ENCODE measurements at regions not wholly inside any gene's neighbourhood (a gene's known extent, or its start where the extent isn't known, plus 50 kb on each side); places are given as distances from the start of the nearest gene placed in this dataset.

DNA sequence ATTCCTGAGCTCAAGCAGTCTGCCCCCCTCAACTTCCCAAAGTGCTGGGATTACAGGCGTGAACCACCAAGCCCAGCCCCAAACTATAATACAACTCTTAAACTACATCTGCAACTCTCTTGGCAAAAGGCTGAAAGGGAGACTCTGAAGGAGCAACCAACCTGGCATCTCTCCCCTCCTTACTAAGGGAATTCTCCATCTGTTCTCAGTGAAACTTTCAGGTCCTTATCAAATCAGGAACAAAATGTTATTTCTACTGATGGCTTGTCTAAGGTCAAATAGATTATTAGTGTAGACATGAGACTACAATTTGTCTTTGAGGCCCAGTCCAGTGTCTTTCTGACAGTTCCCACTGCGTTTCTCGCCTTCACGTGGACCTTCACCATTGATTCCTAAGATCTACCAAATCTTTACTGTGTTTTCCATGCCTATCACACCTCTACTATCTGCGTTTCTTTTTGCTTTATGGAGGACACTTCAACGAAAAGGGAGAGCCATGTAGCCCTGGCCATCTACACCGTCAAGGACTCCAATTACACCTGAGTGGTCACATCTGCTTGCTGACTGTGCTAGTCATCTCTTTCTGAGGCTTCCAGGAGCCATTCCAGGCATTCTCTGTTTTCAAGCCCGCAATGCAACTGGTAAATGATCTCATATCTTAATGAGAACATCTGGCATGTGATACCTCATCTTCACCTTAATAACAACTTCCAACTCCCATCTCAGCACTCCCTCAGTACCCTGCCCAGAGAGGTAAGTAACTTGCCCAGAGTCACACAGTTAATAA, 405.7 kb upstream of the CITED2 start:
- H3K4me3 ChIP-seq (ENCODE audit: low read length): no peak overlapping the region
- H3K27me3 ChIP-seq (ENCODE audit: control insufficient read depth, insufficient read depth, low read length): no peaks in the 10 kb centered on the region
- H3K27ac ChIP-seq (ENCODE audit: low read length): no peak overlapping the region
- H3K36me3 ChIP-seq (ENCODE audit: control insufficient read depth, insufficient read depth, low read length): no peaks in the 10 kb centered on the region
- no peaks in the 10 kb centered on the region for H3K9me3 ChIP-seq (ENCODE audit: control insufficient read depth, insufficient read depth, low read length)
- H3K4me1 ChIP-seq (ENCODE audit: control insufficient read depth, insufficient read depth, low read length): no peaks in the 10 kb centered on the region
- DNase-seq (ENCODE audit: low read depth, low spot score): no peak
- no CpG with 5 or more reads among the region's 8 CpGs for WGBS (ENCODE audit: insufficient coverage, insufficient read length)

DNA sequence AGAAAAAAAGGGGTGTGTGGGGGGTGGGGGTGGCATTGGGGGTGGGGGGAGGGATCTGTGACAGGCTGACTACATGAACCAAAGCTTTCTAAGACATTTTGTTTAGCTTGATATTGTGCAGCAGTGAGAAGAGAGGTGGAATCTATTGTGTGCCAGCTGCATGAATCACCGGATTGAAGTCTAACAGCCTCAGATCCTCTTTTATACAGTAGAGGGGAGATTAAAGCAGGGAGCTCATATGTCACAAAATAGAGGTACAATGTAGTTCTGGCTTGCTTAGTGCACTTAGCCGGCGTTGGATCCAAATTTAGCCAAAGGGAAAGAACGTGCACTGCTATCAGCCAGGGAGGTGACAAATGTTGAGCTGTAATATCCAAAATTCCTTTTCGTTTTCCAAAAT, 404.2 kb upstream of the CITED2 start:
- H3K36me3 ChIP-seq (ENCODE audit: control insufficient read depth, insufficient read depth, low read length): no peaks in the 10 kb centered on the region
- no CpG with 5 or more reads among the region's 5 CpGs for WGBS (ENCODE audit: insufficient coverage, insufficient read length)
- no peaks in the 10 kb centered on the region for H3K9me3 ChIP-seq (ENCODE audit: control insufficient read depth, insufficient read depth, low read length)
- no peak overlapping the region for H3K4me3 ChIP-seq (ENCODE audit: low read length)
- no peak overlapping the region for H3K27ac ChIP-seq (ENCODE audit: low read length)
- H3K27me3 ChIP-seq (ENCODE audit: control insufficient read depth, insufficient read depth, low read length): no peaks in the 10 kb centered on the region
- no peak for DNase-seq (ENCODE audit: low read depth, low spot score)
- H3K4me1 ChIP-seq (ENCODE audit: control insufficient read depth, insufficient read depth, low read length): no peaks in the 10 kb centered on the region

DNA sequence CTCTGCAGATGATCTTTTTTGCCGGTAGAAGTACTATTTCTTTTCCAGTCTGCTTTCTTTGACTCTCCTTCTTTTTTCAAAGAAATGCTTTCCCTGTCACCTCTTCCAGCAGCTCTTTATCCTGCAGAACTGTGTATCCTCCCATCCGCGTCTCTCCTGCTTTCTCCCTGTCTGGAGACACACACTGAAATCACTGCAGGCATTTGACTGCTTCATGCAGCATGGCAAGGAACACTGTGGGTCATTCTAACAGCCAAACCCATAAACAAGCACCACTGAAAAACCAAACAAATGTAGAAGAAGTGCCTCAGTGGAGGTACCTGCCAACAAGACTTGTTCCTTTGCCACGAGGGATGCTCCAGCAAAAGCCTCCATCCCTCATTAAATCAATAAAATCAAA, 403.7 kb upstream of the CITED2 start:
- Histone ChIP-seq H3K9me3 (ENCODE audit: control insufficient read depth, insufficient read depth, low read length) (no peaks in the 10 kb centered on the region), H3K27ac (ENCODE audit: low read length) (no peak overlapping the region), H3K36me3 (ENCODE audit: control insufficient read depth, insufficient read depth, low read length) (no peaks in the 10 kb centered on the region), H3K4me1 (ENCODE audit: control insufficient read depth, insufficient read depth, low read length) (no peaks in the 10 kb centered on the region), H3K4me3 (ENCODE audit: low read length) (no peak overlapping the region), H3K27me3 (ENCODE audit: control insufficient read depth, insufficient read depth, low read length) (no peaks in the 10 kb centered on the region)
- DNase-seq (ENCODE audit: low read depth, low spot score): no peak
- no CpG with 5 or more reads among the region's 4 CpGs for WGBS (ENCODE audit: insufficient coverage, insufficient read length)

DNA sequence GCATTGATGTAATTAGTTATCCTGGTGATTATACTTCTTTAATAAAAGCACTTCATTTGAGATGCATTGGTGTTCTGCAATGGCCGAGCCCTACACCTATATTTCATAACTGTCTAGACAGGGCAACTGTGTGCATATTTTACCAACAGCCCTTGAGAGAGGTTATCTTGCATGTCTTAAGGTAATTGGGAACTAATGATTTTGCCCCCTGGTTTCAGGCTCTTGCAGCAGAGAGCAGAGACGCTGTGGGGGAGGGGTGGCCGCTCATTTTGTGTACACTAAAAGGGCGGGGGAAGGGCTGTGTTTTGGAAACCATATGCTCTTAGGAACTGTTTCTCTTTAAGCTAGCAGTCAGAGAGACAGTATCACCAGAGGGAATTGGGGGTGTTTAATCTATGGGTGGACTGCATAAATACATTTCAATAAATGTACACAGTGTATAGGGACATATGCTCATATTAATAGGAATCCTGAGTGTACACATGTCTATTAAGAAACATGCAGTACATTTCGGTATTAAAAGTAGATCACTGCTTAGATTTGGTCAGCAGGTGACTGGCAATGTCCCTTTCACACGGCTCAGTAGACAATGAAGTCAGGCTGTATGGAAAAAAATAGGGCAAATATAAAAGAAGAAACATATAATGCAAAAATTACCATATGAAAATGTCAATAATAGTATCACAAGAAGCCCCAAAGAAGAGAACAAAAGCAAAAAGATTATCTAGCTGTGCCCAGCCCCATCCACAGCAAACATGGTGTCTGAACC, 402.9 kb upstream of the CITED2 start:
- WGBS (ENCODE audit: insufficient coverage, insufficient read length): no CpG with 5 or more reads among the region's 6 CpGs
- Histone ChIP-seq H3K27ac (ENCODE audit: low read length) (no peak overlapping the region), H3K36me3 (ENCODE audit: control insufficient read depth, insufficient read depth, low read length) (no peaks in the 10 kb centered on the region), H3K27me3 (ENCODE audit: control insufficient read depth, insufficient read depth, low read length) (no peaks in the 10 kb centered on the region), H3K9me3 (ENCODE audit: control insufficient read depth, insufficient read depth, low read length) (no peaks in the 10 kb centered on the region), H3K4me1 (ENCODE audit: control insufficient read depth, insufficient read depth, low read length) (no peaks in the 10 kb centered on the region), H3K4me3 (ENCODE audit: low read length) (no peak overlapping the region)
- no peak for DNase-seq (ENCODE audit: low read depth, low spot score)

DNA sequence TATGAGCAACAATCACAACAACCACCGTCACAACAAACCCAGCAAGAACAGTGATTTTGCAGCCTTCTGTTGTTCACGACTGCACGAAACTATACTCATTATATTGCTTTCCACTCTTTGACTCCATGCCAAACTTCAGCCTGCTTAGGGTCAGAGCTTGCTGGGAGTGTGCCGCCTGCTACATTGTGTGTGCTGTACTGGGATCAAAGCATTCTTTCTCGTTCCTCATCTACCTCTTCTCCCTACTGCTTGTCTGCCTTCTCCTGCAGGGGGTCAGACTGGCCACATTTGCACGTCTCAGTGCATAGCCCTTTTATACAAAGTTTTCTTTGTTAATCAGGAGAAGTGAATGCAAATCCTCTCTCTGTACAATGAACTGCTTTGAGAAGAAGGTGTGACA, 401.6 kb upstream of the CITED2 start:
- no peak overlapping the region for H3K27ac ChIP-seq (ENCODE audit: low read length)
- no peak for DNase-seq (ENCODE audit: low read depth, low spot score)
- H3K9me3 ChIP-seq (ENCODE audit: control insufficient read depth, insufficient read depth, low read length): no peaks in the 10 kb centered on the region
- H3K4me1 ChIP-seq (ENCODE audit: control insufficient read depth, insufficient read depth, low read length): no peaks in the 10 kb centered on the region
- no peaks in the 10 kb centered on the region for H3K36me3 ChIP-seq (ENCODE audit: control insufficient read depth, insufficient read depth, low read length)
- WGBS (ENCODE audit: insufficient coverage, insufficient read length): no CpG with 5 or more reads among the region's 6 CpGs
- H3K27me3 ChIP-seq (ENCODE audit: control insufficient read depth, insufficient read depth, low read length): no peaks in the 10 kb centered on the region
- H3K4me3 ChIP-seq (ENCODE audit: low read length): no peak overlapping the region

DNA sequence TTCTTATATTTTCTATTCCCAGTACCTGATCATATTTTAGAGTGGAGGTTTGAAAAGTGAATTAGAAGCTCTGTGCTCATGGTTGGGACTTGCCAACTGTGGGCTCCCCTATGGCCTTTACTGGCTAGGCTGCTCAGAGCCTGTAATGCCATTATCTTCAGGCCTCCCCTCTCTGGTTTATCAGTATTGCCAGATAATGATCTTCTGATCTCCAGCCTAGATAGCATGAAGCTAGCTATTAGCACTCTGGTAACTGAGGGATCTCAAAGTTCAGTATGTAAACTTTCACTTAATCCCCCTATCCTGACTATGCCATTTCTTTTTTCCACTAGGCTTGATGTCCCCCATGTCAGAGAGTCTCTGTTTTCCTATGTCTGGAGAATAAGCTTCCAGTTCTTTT, 393.7 kb upstream of the CITED2 start:
- no peak overlapping the region for H3K27ac ChIP-seq (ENCODE audit: low read length)
- DNase-seq (ENCODE audit: low read depth, low spot score): no peak
- H3K4me1 ChIP-seq (ENCODE audit: control insufficient read depth, insufficient read depth, low read length): no peaks in the 10 kb centered on the region
- no peaks in the 10 kb centered on the region for H3K9me3 ChIP-seq (ENCODE audit: control insufficient read depth, insufficient read depth, low read length)
- no peak overlapping the region for H3K4me3 ChIP-seq (ENCODE audit: low read length)
- no peaks in the 10 kb centered on the region for H3K36me3 ChIP-seq (ENCODE audit: control insufficient read depth, insufficient read depth, low read length)
- no peaks in the 10 kb centered on the region for H3K27me3 ChIP-seq (ENCODE audit: control insufficient read depth, insufficient read depth, low read length)

DNA sequence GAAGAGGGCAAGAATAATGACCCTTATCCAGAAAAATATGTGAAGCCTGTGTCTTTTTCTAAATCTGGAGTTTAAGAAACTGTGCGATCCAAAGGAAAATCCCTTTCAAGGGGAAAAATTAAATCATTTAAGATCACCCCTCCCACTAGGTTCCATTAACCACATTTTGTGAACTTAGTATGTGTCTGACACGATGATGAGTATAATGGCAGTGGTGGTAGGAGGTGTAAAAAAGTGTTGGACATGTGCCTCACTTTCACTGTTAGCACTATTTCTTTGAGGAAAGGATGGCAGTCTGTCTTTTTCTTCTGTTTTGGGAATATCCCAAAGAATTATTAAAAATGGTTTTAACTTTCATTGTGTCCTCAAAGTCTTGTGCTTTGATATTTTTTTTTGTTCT, 392.3 kb upstream of the CITED2 start:
- H3K9me3 ChIP-seq (ENCODE audit: control insufficient read depth, insufficient read depth, low read length): no peaks in the 10 kb centered on the region
- H3K4me3 ChIP-seq (ENCODE audit: low read length): no peak overlapping the region
- WGBS (ENCODE audit: insufficient coverage, insufficient read length): no CpG with 5 or more reads among the region's 2 CpGs
- no peaks in the 10 kb centered on the region for H3K27me3 ChIP-seq (ENCODE audit: control insufficient read depth, insufficient read depth, low read length)
- H3K4me1 ChIP-seq (ENCODE audit: control insufficient read depth, insufficient read depth, low read length): no peaks in the 10 kb centered on the region
- DNase-seq (ENCODE audit: low read depth, low spot score): no peak
- no peak overlapping the region for H3K27ac ChIP-seq (ENCODE audit: low read length)
- no peaks in the 10 kb centered on the region for H3K36me3 ChIP-seq (ENCODE audit: control insufficient read depth, insufficient read depth, low read length)

DNA sequence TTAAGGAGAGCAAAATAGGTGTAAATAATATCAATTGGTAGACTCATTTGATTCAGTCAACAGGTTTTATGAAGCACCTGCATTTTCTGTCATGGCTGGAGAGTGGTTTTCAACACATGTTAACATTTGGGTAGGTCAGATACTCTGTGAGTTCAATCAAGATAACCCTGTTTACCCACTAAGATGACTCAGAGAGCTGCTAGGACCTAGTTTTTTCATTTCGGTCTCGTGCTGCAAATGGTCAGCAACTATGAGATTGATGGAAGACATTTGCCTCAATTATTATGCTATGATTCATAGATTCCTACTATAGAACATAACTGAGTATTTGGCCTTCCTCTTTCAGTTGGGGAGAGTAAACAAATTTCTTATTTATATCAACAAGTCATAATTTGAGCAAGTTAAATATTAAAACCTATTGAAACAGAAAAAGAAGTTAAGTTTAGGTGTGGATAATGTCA, 391.4 kb upstream of the CITED2 start:
- Histone ChIP-seq H3K36me3 (ENCODE audit: control insufficient read depth, insufficient read depth, low read length) (no peaks in the 10 kb centered on the region), H3K4me1 (ENCODE audit: control insufficient read depth, insufficient read depth, low read length) (no peaks in the 10 kb centered on the region), H3K27me3 (ENCODE audit: control insufficient read depth, insufficient read depth, low read length) (no peaks in the 10 kb centered on the region), H3K9me3 (ENCODE audit: control insufficient read depth, insufficient read depth, low read length) (no peaks in the 10 kb centered on the region), H3K4me3 (ENCODE audit: low read length) (no peak overlapping the region), H3K27ac (ENCODE audit: low read length) (no peak overlapping the region)
- no CpG with 5 or more reads among the region's 2 CpGs for WGBS (ENCODE audit: insufficient coverage, insufficient read length)
- DNase-seq (ENCODE audit: low read depth, low spot score): no peak

DNA sequence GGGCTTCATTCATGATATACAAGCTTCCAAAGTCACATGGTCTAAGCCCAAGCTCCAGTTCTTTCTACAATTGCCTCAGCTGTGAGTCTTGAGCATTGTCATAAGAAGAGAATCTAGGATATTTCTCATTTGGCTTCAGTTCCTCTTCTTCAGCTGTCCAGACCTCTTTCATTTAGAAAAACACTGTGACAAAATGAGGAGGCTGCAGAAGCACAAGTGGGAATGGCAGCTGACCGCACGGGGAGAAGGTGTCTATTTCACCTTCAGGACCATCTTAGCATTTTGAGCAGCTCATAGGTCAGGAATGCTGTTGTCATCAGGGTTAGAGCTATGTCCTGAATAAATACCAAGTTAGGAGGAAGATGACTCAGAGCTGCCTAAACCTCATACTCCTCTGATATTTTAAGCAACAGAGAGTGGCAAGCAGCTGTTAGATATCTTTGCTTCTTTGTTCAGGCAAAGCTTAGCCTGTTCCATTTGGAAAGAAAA, 390.1 kb upstream of the CITED2 start:
- DNase-seq (ENCODE audit: low read depth, low spot score): no peak
- H3K27ac ChIP-seq (ENCODE audit: low read length): no peak overlapping the region

DNA sequence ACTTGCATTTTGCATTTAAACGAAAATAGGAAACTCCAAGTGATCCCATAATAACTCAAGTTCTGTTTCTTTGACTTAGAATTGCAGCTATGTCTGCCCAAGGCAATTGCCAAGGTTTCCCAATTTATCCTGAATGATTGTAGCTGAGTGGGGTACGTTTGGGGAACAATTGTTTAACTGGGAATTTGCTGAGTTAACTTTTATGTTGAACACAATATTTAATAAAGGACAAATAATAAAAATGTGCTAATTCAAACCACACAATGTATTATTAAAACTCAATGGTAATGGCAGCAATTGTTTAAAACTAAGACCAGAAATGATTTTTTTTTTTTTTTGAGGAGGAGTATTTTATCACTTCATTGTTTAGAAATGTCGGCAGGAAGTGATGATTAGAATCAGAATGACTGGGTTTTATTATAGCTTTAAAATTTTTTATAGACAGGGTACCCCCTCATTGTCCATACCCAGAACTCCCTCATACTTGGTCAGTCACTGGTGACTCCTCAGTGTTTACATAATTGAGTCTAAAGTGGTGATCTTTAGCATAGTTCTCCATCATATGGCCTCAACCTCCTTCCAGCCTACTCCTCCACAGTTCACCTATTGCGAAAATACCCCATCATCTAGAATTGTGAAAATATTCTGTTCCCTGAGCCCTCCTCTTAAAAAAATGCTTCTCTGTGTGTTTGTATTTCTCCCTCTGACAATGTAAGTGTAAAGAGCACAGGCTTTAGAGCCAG, 389.2 kb upstream of the CITED2 start:
- no peak overlapping the region for H3K27ac ChIP-seq (ENCODE audit: low read length)
- no peaks in the 10 kb centered on the region for H3K27me3 ChIP-seq (ENCODE audit: control insufficient read depth, insufficient read depth, low read length)
- no peaks in the 10 kb centered on the region for H3K4me1 ChIP-seq (ENCODE audit: control insufficient read depth, insufficient read depth, low read length)
- H3K36me3 ChIP-seq (ENCODE audit: control insufficient read depth, insufficient read depth, low read length): no peaks in the 10 kb centered on the region
- DNase-seq (ENCODE audit: low read depth, low spot score): no peak
- no peaks in the 10 kb centered on the region for H3K9me3 ChIP-seq (ENCODE audit: control insufficient read depth, insufficient read depth, low read length)
- H3K4me3 ChIP-seq (ENCODE audit: low read length): no peak overlapping the region
- no CpG with 5 or more reads among the region's 4 CpGs for WGBS (ENCODE audit: insufficient coverage, insufficient read length)

More for the DNA sequence above, 390.1 kb upstream of the CITED2 start:
- Histone ChIP-seq H3K4me3 (ENCODE audit: low read length) (no peak overlapping the region), H3K36me3 (ENCODE audit: control insufficient read depth, insufficient read depth, low read length) (no peaks in the 10 kb centered on the region), H3K4me1 (ENCODE audit: control insufficient read depth, insufficient read depth, low read length) (no peaks in the 10 kb centered on the region), H3K9me3 (ENCODE audit: control insufficient read depth, insufficient read depth, low read length) (no peaks in the 10 kb centered on the region), H3K27me3 (ENCODE audit: control insufficient read depth, insufficient read depth, low read length) (no peaks in the 10 kb centered on the region)
- no CpG with 5 or more reads among the region's 2 CpGs for WGBS (ENCODE audit: insufficient coverage, insufficient read length)

Data from iPS DF 6.9 (cell line).